K562 (cell line): ENCODE measurements at regions not wholly inside any gene's neighbourhood (a gene's known extent, or its start where the extent isn't known, plus 50 kb on each side); places are given as distances from the start of the nearest gene placed in this dataset.
A peak's percentile ranks its signal among the peaks of the same experiment; 100 is the strongest.

Experiments
- CREB3L1 ChIP-seq: fragments of 450-650 bp; IDR thresholded peaks from 2 replicates; pipeline ENCODE4 v1.6.1; 2014; ENCODE audit warnings: low read depth, mild to moderate bottlenecking, moderate library complexity, borderline replicate concordance
- DEAF1 ChIP-seq: fragments of 450-650 bp; formaldehyde crosslinking; IDR thresholded peaks from 2 replicates; pipeline ENCODE4 v1.4.0; 2020; ENCODE audit warnings: mild to moderate bottlenecking, moderate library complexity
- DNMT1 ChIP-seq: fragments of 450-650 bp; IDR thresholded peaks from 2 replicates; pipeline ENCODE4 v1.6.1; 2016; ENCODE audit warnings: antibody characterized with exemption, mild to moderate bottlenecking
- E2F8 ChIP-seq: fragments of 450-650 bp; IDR thresholded peaks from 2 replicates; pipeline ENCODE4 v1.7.1; 2018; ENCODE audit warnings: mild to moderate bottlenecking, low read depth; ENCODE audit not compliant: partially characterized antibody
- FOXA3 ChIP-seq, 2 experiments: fragments of 450-650 bp in 1 of 2; sonication (generic) in 1 of 2; formaldehyde crosslinking; IDR thresholded peaks in 1 of 2; conservative IDR thresholded peaks in 1 of 2; 2 replicates each; pipeline versions ENCODE4 v1.4.0 to v1.8.0; 2020 to 2022; ENCODE audit warnings: mild to moderate bottlenecking in 2 of 2, missing genetic modification reagents in 1 of 2
- GABPB2 ChIP-seq: fragments of 250-450 bp; sonication (Bioruptor Pico); conservative IDR thresholded peaks from 2 replicates; pipeline ENCODE4 v1.5.1; 2021; ENCODE audit warnings: mild to moderate bottlenecking
- POLR2AphosphoS5 ChIP-seq: IDR thresholded peaks from 2 replicates; pipeline ENCODE4 v1.6.1; 2011; ENCODE audit warnings: mild to moderate bottlenecking, low read depth, low read length, moderate library complexity; ENCODE audit not compliant: control insufficient read depth, insufficient read depth
- PREB ChIP-seq: sonication (generic); formaldehyde crosslinking; IDR thresholded peaks from 2 replicates; pipeline ENCODE4 v1.8.1; 2023; ENCODE audit warnings: mild to moderate bottlenecking, missing genetic modification reagents
- RAD21 ChIP-seq, 2 experiments: fragments of 250-450 bp in 1 of 2; fragments of 450-650 bp in 1 of 2; sonication (Bioruptor Pico) in 1 of 2; formaldehyde crosslinking in 1 of 2; IDR thresholded peaks in 1 of 2; conservative IDR thresholded peaks in 1 of 2; 2 replicates each; pipeline versions ENCODE4 v1.4.0 to v1.8.0; 2020 to 2022; ENCODE audit warnings: mild to moderate bottlenecking in 2 of 2, moderate library complexity in 1 of 2
- RFX5 ChIP-seq: IDR thresholded peaks from 2 replicates; pipeline ENCODE4 v1.6.1; 2011; ENCODE audit warnings: low read depth, mild to moderate bottlenecking, improper control_type of control experiment, low read length
- USF2 ChIP-seq: sonication (generic); formaldehyde crosslinking; IDR thresholded peaks from 2 replicates; pipeline ENCODE4 v1.5.0; 2020; ENCODE audit warnings: missing genetic modification reagents

- TF ChIP-seq DEAF1 (CRISPR knock-in tag) (no peak), GABPB2 (CRISPR knock-in tag) (no peak), PREB (no peak), USF2 (CRISPR knock-in tag) (no peak), RAD21 (CRISPR knock-in tag; conservative IDR thresholded peaks at IDR 0.05 in 1 of 2, IDR thresholded peaks at IDR 0.05 in 1 of 2) (no peak), POLR2AphosphoS5 (peak; percentile 68; the same call in 1 of the 2 replicates), E2F8 (no peak), FOXA3 (CRISPR knock-in tag; conservative IDR thresholded peaks at IDR 0.05 in 1 of 2, IDR thresholded peaks at IDR 0.05 in 1 of 2) (no peak), RFX5 (no peak), CREB3L1 (no peak), DNMT1 (no peak)
Measured at GRCh38 chr3:105999856-106000255, 131.0 kb upstream of the CBLB start.
